Hepatocyte (in vitro differentiated cells): ENCODE measurements at regions not wholly inside any gene's neighbourhood (a gene's known extent, or its start where the extent isn't known, plus 50 kb on each side); places are given as distances from the start of the nearest gene placed in this dataset.
"Not testable (repeated sequence)": the region's sequence is repeated elsewhere in the genome, so short reads cannot be mapped to it uniquely, and the experiment has no call there.

Experiments used
- CTCF ChIP-seq: fragments of 200-600 bp; sonication (generic); IDR thresholded peaks from 2 replicates; pipeline ENCODE4 v1.5.1; 2016; ENCODE audit warnings: antibody characterized with exemption, mild to moderate bottlenecking; ENCODE audit not compliant: poor library complexity
- EZH2 ChIP-seq: fragments of 200-600 bp; sonication (generic); IDR thresholded peaks from 2 replicates; pipeline ENCODE4 v1.6.1; 2016; ENCODE audit warnings: antibody characterized with exemption, mild to moderate bottlenecking, borderline replicate concordance
- EZH2phosphoT487 ChIP-seq: fragments of 200-600 bp; sonication (generic); IDR thresholded peaks from one replicate; pipeline ENCODE4 v1.6.1; 2018; ENCODE audit warnings: antibody characterized with exemption, mild to moderate bottlenecking, low read depth, moderate library complexity; ENCODE audit not compliant: unreplicated experiment, severe bottlenecking

DNA sequence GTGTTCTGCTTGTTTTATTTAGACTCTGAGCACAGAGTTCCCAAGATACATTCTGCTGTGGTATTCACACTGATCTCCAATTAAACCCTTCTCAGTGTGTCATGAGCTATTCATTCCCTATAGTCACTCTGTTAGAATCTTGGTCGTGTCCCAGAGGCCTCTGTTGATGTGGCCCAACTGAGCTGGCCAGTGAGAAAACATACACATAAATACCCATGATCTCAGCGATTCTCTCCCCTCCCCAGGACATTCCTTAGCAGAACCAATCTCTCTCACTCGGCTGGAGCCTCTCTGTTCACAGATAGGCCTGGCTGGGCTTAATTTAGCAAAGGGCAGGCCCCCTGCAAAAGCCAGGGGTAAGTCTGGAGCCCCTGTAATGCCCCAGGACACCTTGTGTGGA lies 109.6 kb upstream of the NBPF9 start:
- TF ChIP-seq CTCF, EZH2phosphoT487, EZH2: not testable (repeated sequence)
